HEK293 (cell line): ENCODE measurements at regions not wholly inside any gene's neighbourhood (a gene's known extent, or its start where the extent isn't known, plus 50 kb on each side); places are given as distances from the start of the nearest gene placed in this dataset.

ENCODE experiments used
- HOXA7 ChIP-seq: sonication (generic); formaldehyde crosslinking; IDR thresholded peaks from 2 replicates; pipeline ENCODE4 v1.8.1; 2022; ENCODE audit warnings: missing genetic modification reagents, borderline replicate concordance
- MEIS1 ChIP-seq: sonication (generic); formaldehyde crosslinking; IDR thresholded peaks from 2 replicates; pipeline ENCODE4 v1.8.1; 2022; ENCODE audit warnings: missing genetic modification reagents, mild to moderate bottlenecking, borderline replicate concordance
- ZFP69B ChIP-seq: fragments of 450-650 bp; formaldehyde crosslinking; IDR thresholded peaks from 2 replicates; pipeline ENCODE4 v1.5.1; 2016; ENCODE audit warnings: missing biosample characterization, missing genetic modification characterization
- ZNF274 ChIP-seq, 2 experiments: fragments of 200-500 bp in 1 of 2; fragments of 450-650 bp in 1 of 2; sonication (Bioruptor generic) in 1 of 2; formaldehyde crosslinking in 1 of 2; IDR thresholded peaks; 2 replicates each; pipeline versions ENCODE4 v1.5.1 to v1.6.1; 2014 to 2016; ENCODE audit warnings: borderline replicate concordance in 1 of 2, inconsistent platforms in 1 of 2, low read length in 1 of 2, missing biosample characterization in 1 of 2, missing genetic modification characterization in 1 of 2
- ZNF747 ChIP-seq: fragments of 450-650 bp; formaldehyde crosslinking; IDR thresholded peaks from 2 replicates; pipeline ENCODE4 v1.5.1; 2016; ENCODE audit warnings: missing biosample characterization, missing genetic modification characterization
- TF ChIP-seq, protein P1 (sequence below): fragments of 450-650 bp; formaldehyde crosslinking; IDR thresholded peaks from 2 replicates; pipeline ENCODE4 v1.5.1; 2016; ENCODE audit warnings: missing biosample characterization, missing genetic modification characterization
- TF ChIP-seq, protein P2 (sequence below): fragments of 450-650 bp; formaldehyde crosslinking; IDR thresholded peaks from 2 replicates; pipeline ENCODE4 v1.5.1; 2016; ENCODE audit warnings: missing biosample characterization, missing genetic modification characterization
- TF ChIP-seq, protein P3 (sequence below): fragments of 450-650 bp; formaldehyde crosslinking; IDR thresholded peaks from 2 replicates; pipeline ENCODE4 v1.5.1; 2016; ENCODE audit warnings: missing biosample characterization, missing genetic modification characterization

DNA sequence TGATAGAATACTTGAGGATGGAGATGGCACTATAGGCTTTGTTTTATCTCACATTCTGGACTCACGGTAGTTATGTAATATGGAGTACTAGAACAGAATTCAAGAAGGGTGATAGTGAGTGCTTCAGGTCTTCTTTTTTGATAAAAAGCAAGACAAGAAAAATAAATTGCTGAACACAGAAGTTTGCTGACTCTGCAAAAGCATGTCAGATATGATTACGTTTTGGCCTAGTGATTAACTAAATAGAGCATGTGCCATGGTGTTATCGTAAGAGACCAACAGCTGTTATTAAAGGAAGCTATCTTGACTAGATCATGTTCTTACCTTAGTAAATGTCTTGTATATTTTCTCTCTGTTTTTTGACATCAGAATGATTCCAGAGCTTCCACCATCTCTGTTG, 436.9 kb upstream of the LCORL start:
- TF ChIP-seq MEIS1 (CRISPR knock-in tag), result no peak
- TF ChIP-seq, protein P1, sequence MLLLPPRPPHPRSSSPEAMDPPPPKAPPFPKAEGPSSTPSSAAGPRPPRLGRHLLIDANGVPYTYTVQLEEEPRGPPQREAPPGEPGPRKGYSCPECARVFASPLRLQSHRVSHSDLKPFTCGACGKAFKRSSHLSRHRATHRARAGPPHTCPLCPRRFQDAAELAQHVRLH, result no peak
- TF ChIP-seq ZFP69B (tag by site-specific recombination), result no peak
- TF ChIP-seq ZNF747 (tag by site-specific recombination), result no peak
- TF ChIP-seq, protein P2, sequence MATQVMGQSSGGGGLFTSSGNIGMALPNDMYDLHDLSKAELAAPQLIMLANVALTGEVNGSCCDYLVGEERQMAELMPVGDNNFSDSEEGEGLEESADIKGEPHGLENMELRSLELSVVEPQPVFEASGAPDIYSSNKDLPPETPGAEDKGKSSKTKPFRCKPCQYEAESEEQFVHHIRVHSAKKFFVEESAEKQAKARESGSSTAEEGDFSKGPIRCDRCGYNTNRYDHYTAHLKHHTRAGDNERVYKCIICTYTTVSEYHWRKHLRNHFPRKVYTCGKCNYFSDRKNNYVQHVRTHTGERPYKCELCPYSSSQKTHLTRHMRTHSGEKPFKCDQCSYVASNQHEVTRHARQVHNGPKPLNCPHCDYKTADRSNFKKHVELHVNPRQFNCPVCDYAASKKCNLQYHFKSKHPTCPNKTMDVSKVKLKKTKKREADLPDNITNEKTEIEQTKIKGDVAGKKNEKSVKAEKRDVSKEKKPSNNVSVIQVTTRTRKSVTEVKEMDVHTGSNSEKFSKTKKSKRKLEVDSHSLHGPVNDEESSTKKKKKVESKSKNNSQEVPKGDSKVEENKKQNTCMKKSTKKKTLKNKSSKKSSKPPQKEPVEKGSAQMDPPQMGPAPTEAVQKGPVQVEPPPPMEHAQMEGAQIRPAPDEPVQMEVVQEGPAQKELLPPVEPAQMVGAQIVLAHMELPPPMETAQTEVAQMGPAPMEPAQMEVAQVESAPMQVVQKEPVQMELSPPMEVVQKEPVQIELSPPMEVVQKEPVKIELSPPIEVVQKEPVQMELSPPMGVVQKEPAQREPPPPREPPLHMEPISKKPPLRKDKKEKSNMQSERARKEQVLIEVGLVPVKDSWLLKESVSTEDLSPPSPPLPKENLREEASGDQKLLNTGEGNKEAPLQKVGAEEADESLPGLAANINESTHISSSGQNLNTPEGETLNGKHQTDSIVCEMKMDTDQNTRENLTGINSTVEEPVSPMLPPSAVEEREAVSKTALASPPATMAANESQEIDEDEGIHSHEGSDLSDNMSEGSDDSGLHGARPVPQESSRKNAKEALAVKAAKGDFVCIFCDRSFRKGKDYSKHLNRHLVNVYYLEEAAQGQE (tag by site-specific recombination), result no peak
- TF ChIP-seq, protein P3, sequence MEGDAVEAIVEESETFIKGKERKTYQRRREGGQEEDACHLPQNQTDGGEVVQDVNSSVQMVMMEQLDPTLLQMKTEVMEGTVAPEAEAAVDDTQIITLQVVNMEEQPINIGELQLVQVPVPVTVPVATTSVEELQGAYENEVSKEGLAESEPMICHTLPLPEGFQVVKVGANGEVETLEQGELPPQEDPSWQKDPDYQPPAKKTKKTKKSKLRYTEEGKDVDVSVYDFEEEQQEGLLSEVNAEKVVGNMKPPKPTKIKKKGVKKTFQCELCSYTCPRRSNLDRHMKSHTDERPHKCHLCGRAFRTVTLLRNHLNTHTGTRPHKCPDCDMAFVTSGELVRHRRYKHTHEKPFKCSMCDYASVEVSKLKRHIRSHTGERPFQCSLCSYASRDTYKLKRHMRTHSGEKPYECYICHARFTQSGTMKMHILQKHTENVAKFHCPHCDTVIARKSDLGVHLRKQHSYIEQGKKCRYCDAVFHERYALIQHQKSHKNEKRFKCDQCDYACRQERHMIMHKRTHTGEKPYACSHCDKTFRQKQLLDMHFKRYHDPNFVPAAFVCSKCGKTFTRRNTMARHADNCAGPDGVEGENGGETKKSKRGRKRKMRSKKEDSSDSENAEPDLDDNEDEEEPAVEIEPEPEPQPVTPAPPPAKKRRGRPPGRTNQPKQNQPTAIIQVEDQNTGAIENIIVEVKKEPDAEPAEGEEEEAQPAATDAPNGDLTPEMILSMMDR (tag by site-specific recombination), result no peak
- TF ChIP-seq ZNF274 (IDR thresholded peaks at IDR 0.05; ENCODE audit: low read length), result no peak
- TF ChIP-seq ZNF274 (tag by site-specific recombination; IDR thresholded peaks at IDR 0.05; ENCODE audit: borderline replicate concordance), result no peak
- no peak for TF ChIP-seq HOXA7 (CRISPR knock-in tag)
